ENCODE measurements at regions not wholly inside any gene's neighbourhood (a gene's known extent, or its start where the extent isn't known, plus 50 kb on each side); places are given as distances from the start of the nearest gene placed in this dataset.

GRCh38 chr18:41449612-41450011, 505.4 kb upstream of the PIK3C3 start:
- no peak for DNase-seq

DNA sequence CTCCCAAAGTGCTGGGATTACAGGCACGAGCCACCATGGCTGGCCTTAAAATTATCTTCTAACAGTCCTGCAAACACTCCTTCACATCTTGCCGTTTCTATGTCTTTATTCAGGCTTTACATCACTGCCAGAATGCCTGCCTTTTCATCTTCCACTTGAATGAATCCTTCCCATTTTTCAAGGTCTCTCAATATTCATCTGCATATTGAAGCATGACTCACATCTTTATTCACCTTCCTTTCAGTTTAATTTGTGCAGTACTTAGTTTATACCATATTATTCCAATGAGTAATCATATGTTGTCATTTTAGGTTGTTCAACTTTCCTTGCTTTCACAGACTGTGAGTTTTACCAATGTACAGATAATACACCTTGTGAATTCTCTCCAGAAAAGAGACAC, 510.1 kb upstream of the PIK3C3 start:
- DNase-seq: no peak

DNA sequence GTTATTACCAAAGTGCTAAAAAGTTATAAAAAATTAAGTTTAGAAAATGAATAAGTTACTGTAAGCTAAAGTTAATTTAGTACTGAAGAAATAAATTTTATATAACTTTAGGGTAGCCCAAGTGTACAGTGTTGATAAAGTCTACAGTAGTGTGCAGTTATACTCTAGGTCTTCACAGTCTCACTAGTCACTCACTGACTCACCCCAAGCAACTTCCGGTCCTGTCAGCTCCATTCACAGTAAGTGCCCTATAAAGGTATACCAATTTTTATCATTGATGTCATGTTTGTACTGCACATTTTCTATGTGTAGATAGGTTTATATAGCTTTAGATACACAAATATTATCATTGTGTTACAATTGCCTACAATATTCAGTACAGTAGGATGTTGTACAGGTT, 518.3 kb upstream of the PIK3C3 start:
- DNase-seq: no peak

GRCh38 chr18:41418598-41418997, 536.4 kb upstream of the PIK3C3 start:
- no peak for DNase-seq

DNA sequence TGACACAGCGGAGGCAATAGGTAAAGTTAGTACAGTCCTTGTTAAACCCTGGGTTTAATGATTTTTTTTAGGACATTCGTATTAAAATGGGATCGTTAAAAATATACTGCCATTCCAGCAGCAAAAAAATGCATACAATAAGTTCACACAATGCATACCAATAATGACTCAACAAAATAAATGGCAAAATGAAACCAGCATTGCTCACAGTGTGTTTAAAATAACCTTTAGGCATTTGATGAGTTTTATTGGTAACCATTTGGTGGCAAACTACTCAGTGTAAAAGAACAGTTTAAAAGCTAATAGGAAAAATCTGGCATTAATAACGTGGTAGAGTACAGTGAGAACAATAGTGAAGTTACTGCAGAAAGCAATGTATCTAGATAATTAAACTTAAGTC, 539.0 kb upstream of the PIK3C3 start:
- DNase-seq: no peak

DNA sequence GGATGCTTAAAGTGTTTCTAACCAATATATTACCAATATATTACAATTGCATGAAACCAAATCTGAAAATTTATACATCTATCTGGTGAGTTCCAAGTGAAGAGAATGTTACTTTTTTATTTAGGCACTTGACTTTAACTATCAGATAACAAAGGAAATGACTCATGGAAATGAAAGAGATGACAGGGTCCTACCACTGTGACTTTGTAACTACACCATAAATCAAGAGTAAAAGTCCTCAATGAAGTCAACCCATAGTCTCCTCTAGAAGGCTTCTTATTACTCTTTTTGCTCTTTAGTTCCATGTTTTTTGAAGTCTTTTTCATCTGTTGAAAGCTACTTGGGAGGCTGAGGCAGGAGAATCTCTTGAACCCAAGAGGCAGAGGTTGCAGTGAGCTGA, 545.0 kb upstream of the PIK3C3 start:
- DNase-seq: no peak

GRCh38 chr18:41406834-41407233, 548.2 kb upstream of the PIK3C3 start:
- DNase-seq: no peak

- no peak for DNase-seq
Observed at GRCh38 chr18:41396861-41397260, 558.2 kb upstream of the PIK3C3 start.

DNA sequence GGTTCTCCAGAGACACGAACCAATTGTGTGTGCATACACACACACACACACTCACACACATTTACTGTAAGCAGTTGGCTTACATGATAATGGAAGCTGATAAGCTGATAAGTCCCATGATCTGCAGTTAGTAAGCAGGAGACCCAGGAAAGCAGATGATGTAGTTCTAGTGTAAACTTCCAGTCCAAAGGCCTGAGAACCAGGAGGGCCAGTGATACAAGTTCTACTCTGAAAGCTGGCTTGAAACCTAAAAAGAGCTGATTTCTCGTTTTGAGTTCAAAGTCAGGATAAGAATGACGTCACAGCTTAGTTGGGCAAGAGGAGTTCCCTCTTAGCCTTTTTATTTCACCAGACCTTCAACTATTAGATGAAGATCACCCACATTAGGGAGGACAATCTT, 558.8 kb upstream of the PIK3C3 start:
- no peak for DNase-seq

GRCh38 chr18:41395695-41396094, 559.3 kb upstream of the PIK3C3 start:
- DNase-seq: no peak

DNA sequence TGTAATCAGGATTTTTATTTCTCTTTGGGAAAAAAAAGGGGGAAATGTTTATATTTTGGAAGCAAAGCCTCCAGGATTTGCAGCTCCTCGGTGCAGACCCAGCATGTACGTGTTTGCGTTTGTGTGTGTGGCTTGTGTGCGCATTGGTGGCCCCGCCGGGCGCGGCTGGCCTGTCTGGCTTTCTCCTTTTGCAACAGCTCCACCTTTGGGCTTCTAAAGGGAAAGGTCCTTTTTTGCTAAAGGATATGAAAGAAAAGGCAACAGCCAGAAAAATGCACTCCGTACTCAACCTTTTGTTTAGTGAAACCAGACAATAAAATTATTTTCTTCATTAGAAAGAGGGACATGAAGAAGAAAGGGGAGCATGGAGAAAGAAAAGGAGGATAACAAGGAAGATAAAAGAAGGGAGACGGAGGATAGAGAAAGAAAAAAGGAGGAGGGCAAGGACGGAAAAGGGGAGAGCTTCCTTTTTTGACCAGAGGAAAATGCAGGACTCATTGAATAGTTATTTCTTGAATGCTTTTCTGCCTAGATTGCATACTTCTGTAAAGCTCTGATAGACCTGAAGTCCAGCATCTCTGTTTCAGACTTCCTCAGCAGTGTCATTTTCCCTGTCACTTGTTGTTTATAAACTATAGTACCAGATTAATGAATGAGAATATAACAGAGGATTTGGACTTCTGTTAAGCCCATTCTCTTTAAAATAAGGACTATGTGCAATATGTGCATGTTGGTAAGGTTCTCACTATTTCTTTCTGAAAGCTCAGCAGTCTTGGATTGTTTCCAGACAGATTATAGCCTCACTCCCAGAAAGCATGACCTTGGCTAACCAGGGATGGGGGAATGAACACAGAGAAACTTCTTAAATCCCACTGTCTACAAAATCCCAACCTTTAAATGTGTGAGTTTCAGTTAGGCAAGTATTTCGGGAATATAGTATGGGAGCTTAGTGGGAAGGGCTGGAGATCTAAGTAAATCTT, 563.1 kb upstream of the PIK3C3 start:
- DNase-seq: peak; percentile 52

DNA sequence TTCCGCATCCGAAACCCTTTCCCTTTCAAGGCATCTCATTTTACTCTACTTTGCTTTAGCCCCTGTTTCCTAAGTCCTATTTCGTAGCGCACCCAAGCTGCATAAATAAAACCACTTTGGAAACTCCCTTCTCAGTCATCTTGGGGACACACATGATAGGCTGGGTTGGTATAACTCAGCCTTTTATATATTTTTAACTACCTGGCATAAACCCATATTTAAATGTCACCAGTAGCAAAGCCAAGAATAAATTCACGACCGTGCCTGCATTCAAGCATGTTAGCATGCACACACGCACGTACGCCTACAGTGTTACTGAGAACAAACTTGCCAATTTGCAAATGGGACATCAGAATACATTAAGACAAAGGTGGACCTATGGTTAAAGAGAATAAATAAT, 564.7 kb upstream of the PIK3C3 start:
- no peak for DNase-seq

DNA sequence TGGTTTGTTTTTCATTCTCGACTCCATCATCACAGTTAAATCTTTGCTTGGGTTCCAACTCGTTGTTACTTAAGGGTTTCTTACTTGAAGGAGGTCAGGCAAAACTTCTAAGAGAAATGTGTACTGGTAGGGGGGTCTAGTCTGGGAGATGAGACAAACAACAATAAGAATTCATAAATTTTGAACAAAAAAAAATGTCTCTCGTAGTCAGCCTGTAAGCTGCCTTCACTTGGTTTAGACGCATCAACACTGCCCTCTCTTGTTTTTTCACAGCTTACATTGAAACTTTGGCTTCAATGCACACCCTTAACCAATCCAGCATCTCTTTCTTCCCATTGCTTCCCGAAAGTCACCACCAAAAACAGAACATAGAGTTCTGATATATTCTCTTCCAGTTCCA, 576.4 kb upstream of the PIK3C3 start:
- DNase-seq: no peak

GRCh38 chr18:41373612-41374011, 581.4 kb upstream of the PIK3C3 start:
- no peak for DNase-seq

- no peak for DNase-seq
Observed at GRCh38 chr18:41372046-41372665, 582.9 kb upstream of the PIK3C3 start.

GRCh38 chr18:41371156-41372045, 583.6 kb upstream of the PIK3C3 start:
- no peak for DNase-seq

DNA sequence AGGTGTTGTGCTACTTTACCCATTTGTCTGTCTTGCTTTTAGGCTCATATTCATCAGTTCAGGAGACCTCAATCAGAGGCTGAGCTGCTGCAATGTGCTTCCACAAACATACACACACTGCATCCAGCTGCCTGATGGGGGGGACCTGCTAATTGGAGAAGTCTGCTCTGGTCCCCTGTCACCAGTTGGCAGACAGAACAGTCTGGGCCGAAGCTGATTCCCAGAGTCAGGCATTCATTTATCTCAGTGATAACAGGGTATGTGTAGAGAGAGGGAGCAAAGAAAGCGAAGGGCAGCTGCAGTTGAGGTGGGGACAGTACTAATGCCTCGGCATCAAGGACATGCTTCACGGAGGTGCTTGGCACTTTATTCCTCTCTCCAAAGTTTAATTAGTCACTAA, 584.3 kb upstream of the PIK3C3 start:
- no peak for DNase-seq

GRCh38 chr18:41357708-41358107, 597.3 kb upstream of the PIK3C3 start:
- no peak for DNase-seq

- DNase-seq: no peak
Observed at GRCh38 chr18:41353777-41354528, 601.1 kb upstream of the PIK3C3 start.

- DNase-seq: no peak
Observed at GRCh38 chr18:41351430-41351829, 603.6 kb upstream of the PIK3C3 start.

DNA sequence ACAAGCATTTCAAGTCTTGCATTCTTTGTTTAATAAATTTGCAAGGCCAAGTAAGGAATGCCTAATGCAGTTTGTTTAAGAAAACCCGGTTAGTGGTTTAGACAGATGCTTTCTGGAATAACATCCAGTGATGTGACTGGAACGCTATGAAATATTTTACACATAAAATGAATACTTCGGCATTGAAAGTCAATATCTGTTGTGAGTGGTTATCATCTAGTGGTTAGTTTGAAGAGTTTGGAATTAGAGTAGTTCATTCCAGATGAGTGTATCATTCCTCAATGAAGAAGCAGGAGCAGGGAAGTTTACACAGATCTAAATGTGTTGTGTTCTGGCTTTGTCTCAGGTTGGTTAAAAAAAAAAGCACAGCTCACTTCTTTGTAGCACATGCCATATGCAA, 608.0 kb upstream of the PIK3C3 start:
- DNase-seq: no peak

DNA sequence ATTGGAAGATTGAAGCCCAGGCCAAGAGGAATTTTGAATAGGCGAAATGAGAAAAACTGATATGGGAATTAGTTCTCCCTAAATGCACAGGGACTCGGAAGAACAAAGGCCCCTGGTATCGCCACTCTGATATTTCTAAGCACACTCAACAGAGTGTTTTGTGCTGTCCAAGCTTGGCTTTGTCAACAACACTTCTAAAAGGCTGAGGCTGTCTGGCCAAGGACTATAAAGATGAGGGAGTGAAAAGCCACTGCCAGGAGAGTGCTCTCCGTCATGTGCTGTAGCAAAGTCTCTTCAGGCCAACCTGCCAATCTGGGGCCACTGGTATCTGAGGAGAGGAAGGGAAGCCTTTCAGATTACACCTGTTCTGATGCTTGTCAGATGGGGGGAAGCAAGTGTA, 611.2 kb upstream of the PIK3C3 start:
- DNase-seq: no peak

- no peak for DNase-seq
Observed at GRCh38 chr18:41338341-41338740, 616.7 kb upstream of the PIK3C3 start.
